ENCODE measurements at regions not wholly inside any gene's neighbourhood (a gene's known extent, or its start where the extent isn't known, plus 50 kb on each side); places are given as distances from the start of the nearest gene placed in this dataset.
A peak's percentile ranks its signal among the peaks of the same experiment; 100 is the strongest.

DNA sequence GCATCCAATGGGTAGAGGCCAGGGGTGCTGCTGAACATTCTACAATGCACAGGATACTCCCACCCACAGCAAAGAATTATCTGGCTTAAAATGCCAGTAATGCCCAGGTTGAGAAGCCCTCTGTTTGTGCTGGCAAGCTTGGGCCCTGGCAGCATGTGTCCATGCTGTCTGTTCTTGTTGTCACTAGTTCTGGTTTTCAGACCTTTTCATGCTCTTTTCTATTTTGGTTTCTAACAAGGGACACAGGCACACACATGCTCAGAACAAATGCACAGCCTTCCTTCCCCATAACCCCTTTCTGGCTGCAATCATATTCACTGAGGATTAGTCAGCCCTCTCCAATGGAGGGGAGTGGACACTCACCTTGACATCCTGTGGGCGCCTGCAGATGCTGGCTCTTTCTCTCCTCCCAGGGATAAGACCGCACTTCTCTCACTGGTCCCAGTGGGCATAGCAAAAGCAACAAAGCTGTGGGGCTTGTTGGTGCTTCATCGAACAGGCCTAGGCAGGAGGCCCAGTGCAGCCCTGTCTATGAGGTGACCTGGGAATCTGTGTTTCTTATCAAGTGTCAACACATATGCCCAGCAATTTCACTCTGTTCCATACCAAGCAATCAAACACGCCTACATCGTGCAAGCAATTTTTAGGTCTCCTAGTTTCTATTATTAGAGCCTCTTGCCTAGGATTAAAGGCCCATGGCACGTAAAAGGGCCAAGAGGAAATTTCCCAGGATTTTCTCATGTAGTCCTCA is 271.1 kb upstream of the CCL2 start:
- TF ChIP-seq CTCF (IDR thresholded peaks at IDR 0.05) (no peak), POLR2A (IDR thresholded peaks at IDR 0.05) (no peak)
- H3K36me3 ChIP-seq, result no peaks in the 10 kb centered on the region
- peak; percentile 89 to 95 (median 94) for ATAC-seq
- H3K27me3 ChIP-seq, result no peaks in the 10 kb centered on the region
- peaks cover 0 to 29% (median 2%) of the 10 kb centered on the region in 12 donors for H3K4me1 ChIP-seq
- H3K9me3 ChIP-seq, result no peaks in the 10 kb centered on the region
- DNase-seq, result peak in 2 of 5 donors; percentile 36 to 51
- H3K27ac ChIP-seq, result peak overlapping the region in 9 of 12 donors; percentile 7 to 60 (median 52)
- intact Hi-C loops (cut with DNase I), result loop anchor here in 1 of 10 donors (5.0 kb wide), 1 partner anchor 42 kb away; no protein-coding TSS in a partner anchor
- 37 to 51% (median 47%) methylated on average over 6 of the region's 6 CpGs for WGBS, 4 donors
- no peak overlapping the region for H3K4me3 ChIP-seq

GRCh38 chr17:33986088-33986487 is 269.0 kb upstream of the CCL2 start:
- H3K4me3 ChIP-seq, result no peak overlapping the region
- ATAC-seq, result no peak
- no peaks in the 10 kb centered on the region for H3K9me3 ChIP-seq
- H3K36me3 ChIP-seq, result no peaks in the 10 kb centered on the region
- no peak for DNase-seq
- peaks cover 0 to 25% (median 2%) of the 10 kb centered on the region in 12 donors for H3K4me1 ChIP-seq
- intact Hi-C loops (cut with DNase I), result no loop called here
- no peak for TF ChIP-seq CTCF (IDR thresholded peaks at IDR 0.05)
- no peak for TF ChIP-seq POLR2A (IDR thresholded peaks at IDR 0.05)
- no peak overlapping the region for H3K27ac ChIP-seq
- WGBS, 4 donors, result 0% methylated on average over 1 of the region's 1 CpG
- H3K27me3 ChIP-seq, result no peaks in the 10 kb centered on the region

GRCh38 chr17:33986566-33986965 is 268.5 kb upstream of the CCL2 start:
- no peak for ATAC-seq
- TF ChIP-seq POLR2A (IDR thresholded peaks at IDR 0.05), result no peak
- no peak for TF ChIP-seq CTCF (IDR thresholded peaks at IDR 0.05)
- Histone ChIP-seq H3K36me3 (no peaks in the 10 kb centered on the region), H3K4me3 (no peak overlapping the region), H3K9me3 (no peaks in the 10 kb centered on the region), H3K27ac (no peak overlapping the region), H3K27me3 (no peaks in the 10 kb centered on the region), H3K4me1 (peaks cover 0 to 25% (median 2%) of the 10 kb centered on the region in 12 donors)
- no peak for DNase-seq
- WGBS, 4 donors, result 67 to 80% (median 72%) methylated on average over 2 of the region's 2 CpGs
- intact Hi-C loops (cut with DNase I), result no loop called here

- 68 to 90% (median 82%) methylated on average over 2 of the region's 2 CpGs for WGBS, 4 donors
- no peak for ATAC-seq
Observed at GRCh38 chr17:33987162-33987561, 267.9 kb upstream of the CCL2 start.

More at GRCh38 chr17:33987162-33987561, 267.9 kb upstream of the CCL2 start:
- no peaks in the 10 kb centered on the region for H3K36me3 ChIP-seq
- H3K9me3 ChIP-seq, result no peaks in the 10 kb centered on the region
- H3K27ac ChIP-seq, result no peak overlapping the region
- H3K27me3 ChIP-seq, result no peaks in the 10 kb centered on the region
- no peak for DNase-seq
- TF ChIP-seq CTCF (IDR thresholded peaks at IDR 0.05), result no peak
- TF ChIP-seq POLR2A (IDR thresholded peaks at IDR 0.05), result no peak
- H3K4me1 ChIP-seq, result peaks cover 0 to 21% (median under 1%) of the 10 kb centered on the region in 12 donors
- H3K4me3 ChIP-seq, result no peak overlapping the region
- intact Hi-C loops (cut with DNase I), result no loop called here

Measured in heart left ventricle (tissue), 16 donors.